K562 (cell line): ENCODE measurements at regions not wholly inside any gene's neighbourhood (a gene's known extent, or its start where the extent isn't known, plus 50 kb on each side); places are given as distances from the start of the nearest gene placed in this dataset.

ENCODE experiments used
- ATAC-seq: fragments of 200-7000 bp; cut with Tn5 transposase; 3 replicates; pipeline ENCODE4 v1.9.1; 2020; ENCODE audit warnings: moderate library complexity
- BruUV-seq: library from RNA; stranded (reverse); fragments of 400-500 nt; replicated peaks from 2 replicates; lab custom pipeline; 2021; lab: Mats Ljungman, UMichigan
- CTCF ChIA-PET: fragments of 300-600 bp; formaldehyde crosslinking; extraction: SDS; loops from one replicate; lab custom pipeline; 2021; ENCODE audit warnings: low intra/inter-chr PET ratio; lab: Yijun Ruan, JAX
- POLR2A ChIA-PET: fragments of 300-600, 350-650 bp; sonication (Branson Sonifier 250); formaldehyde crosslinking; extraction: SDS; loops from one replicate; lab custom pipeline; 2021; ENCODE audit warnings: antibody characterized with exemption, inconsistent platforms; lab: Yijun Ruan, JAX
- DNase-seq, 4 experiments: peaks; one replicate each; pipeline versions ENCODE4 v3.0.0 to v3.0.0-alpha.2; 2011 to 2018; ENCODE audit warnings: low spot score in 3 of 4, mixed read lengths in 3 of 4; ENCODE audit errors: extremely low read depth in 1 of 4
- FAIRE-seq: peaks from 2 replicates; lab custom pipeline; 2011; peaks lifted over from hg19 to GRCh38; lab: Jason Lieb, UNC
- H2AFZ ChIP-seq: 2 replicates; pipeline ENCODE4 v1.6.0; 2011; ENCODE audit warnings: low read depth, low read length, control low read depth, inconsistent platforms
- H3K27ac ChIP-seq: fragments of 200-600 bp; 3 replicates; pipeline ENCODE4 v1.8.0; 2011; ENCODE audit warnings: low read depth, mild to moderate bottlenecking, control low read depth, inconsistent platforms, low read length, moderate library complexity, mixed read lengths; ENCODE audit errors: extremely low read depth
- H3K27me3 ChIP-seq, 2 experiments: fragments of 300-600 bp in 1 of 2; 2 replicates in 1 of 2; 3 replicates in 1 of 2; pipeline versions ENCODE4 v1.6.0 to v1.8.0; 2011; ENCODE audit warnings: inconsistent platforms in 2 of 2, low read length in 2 of 2, mild to moderate bottlenecking in 1 of 2, mixed read lengths in 1 of 2, moderate library complexity in 1 of 2; ENCODE audit not compliant: control insufficient read depth in 2 of 2, insufficient read depth in 2 of 2
- H3K36me3 ChIP-seq: fragments of 300-600 bp; 3 replicates; pipeline ENCODE4 v1.8.0; 2011; ENCODE audit warnings: mild to moderate bottlenecking, low read length, inconsistent platforms; ENCODE audit not compliant: control insufficient read depth, insufficient read depth
- H3K4me1 ChIP-seq, 2 experiments: fragments of 200-600 bp in 1 of 2; replicated peaks in 1 of 2; 2 replicates in 1 of 2; 3 replicates in 1 of 2; pipeline versions ENCODE4 v1.5.1 to v1.8.0; 2011; ENCODE audit warnings: inconsistent platforms in 2 of 2, low read length in 2 of 2, mild to moderate bottlenecking in 1 of 2, mixed read lengths in 1 of 2, moderate library complexity in 1 of 2; ENCODE audit not compliant: control insufficient read depth in 2 of 2, insufficient read depth in 2 of 2
- H3K4me2 ChIP-seq: 2 replicates; pipeline ENCODE4 v1.6.1; 2011; ENCODE audit warnings: low read length, control low read depth, inconsistent platforms, mixed read lengths; ENCODE audit not compliant: insufficient read depth
- H3K4me3 ChIP-seq: fragments of 200-600 bp; sonication (generic), shearing (Covaris generic); 2 replicates; pipeline ENCODE4 v1.5.1; 2016; ENCODE audit warnings: control low read depth, inconsistent platforms
- H3K79me2 ChIP-seq: fragments of 200-600 bp; 3 replicates; pipeline ENCODE4 v1.8.0; 2011; ENCODE audit warnings: low read length, inconsistent platforms; ENCODE audit not compliant: control insufficient read depth, insufficient read depth
- H3K9ac ChIP-seq, 2 experiments: 2 replicates each; pipeline versions ENCODE4 v1.6.0 to v1.6.1; 2011; ENCODE audit warnings: low read depth in 2 of 2, low read length in 2 of 2, control low read depth in 1 of 2, inconsistent platforms in 1 of 2, mild to moderate bottlenecking in 1 of 2, mixed read lengths in 1 of 2; ENCODE audit not compliant: insufficient read depth in 1 of 2
- H3K9me1 ChIP-seq: one replicate; pipeline ENCODE4 v1.6.0; 2011; ENCODE audit warnings: inconsistent platforms, mild to moderate bottlenecking, low read length, moderate library complexity; ENCODE audit not compliant: control insufficient read depth, insufficient read depth
- H3K9me3 ChIP-seq: replicated peaks from 2 replicates; pipeline ENCODE4 v1.5.1; 2011; ENCODE audit warnings: low read depth, low read length, inconsistent platforms; ENCODE audit not compliant: control insufficient read depth, insufficient read depth
- H4K20me1 ChIP-seq: replicated peaks from 2 replicates; pipeline ENCODE4 v1.6.1; 2011; ENCODE audit warnings: low read length, inconsistent platforms, mixed read lengths; ENCODE audit not compliant: control insufficient read depth, insufficient read depth
- CHD2 ChIP-seq: IDR thresholded peaks from 2 replicates; pipeline ENCODE4 v1.6.1; 2011; ENCODE audit warnings: low read depth, low read length
- ELF1 ChIP-seq: fragments of 200-800 bp; sonication (Bioruptor generic); IDR thresholded peaks from 2 replicates; pipeline ENCODE4 v1.6.1; 2016; ENCODE audit warnings: missing genetic modification characterization, missing compliant biosample characterization
- EWSR1 ChIP-seq: fragments of 450-650 bp; IDR thresholded peaks from 2 replicates; pipeline ENCODE4 v1.6.1; 2018; ENCODE audit warnings: borderline replicate concordance, mild to moderate bottlenecking, low read depth, moderate library complexity; ENCODE audit not compliant: partially characterized antibody
- NFATC3 ChIP-seq: fragments of 450-650 bp; IDR thresholded peaks from 2 replicates; pipeline ENCODE4 v1.6.1; 2017; ENCODE audit warnings: mild to moderate bottlenecking
- ZNF778 ChIP-seq: fragments of 450-650 bp; formaldehyde crosslinking; IDR thresholded peaks from 2 replicates; pipeline ENCODE4 v1.4.0; 2020; ENCODE audit warnings: mild to moderate bottlenecking, moderate library complexity
- WGBS: fragments of 100-300 bp; shearing (Covaris generic); methylation state at CpG from one replicate; pipeline ENCODE4 v1.1.6; 2016; ENCODE audit warnings: low coverage, mixed read lengths; ENCODE audit not compliant: insufficient coverage; ENCODE audit errors: missing lambda C conversion rate; 5-methylcytosine and 5-hydroxymethylcytosine counted together
- in situ Hi-C: fragments of 300-500 bp; cut with MboI; formaldehyde crosslinking; loops from 4 replicates; pipeline ENCODE4 v1.15.0; 2018; ENCODE audit warnings: inconsistent platforms, mixed read lengths
- intact Hi-C: fragments of 100-400 bp; cut with micrococcal nuclease; formaldehyde crosslinking; loops from 2 replicates; pipeline ENCODE4 v1.14.2; 2022
- TF ChIP-seq, protein P1 (sequence below): sonication (generic); formaldehyde crosslinking; IDR thresholded peaks from 2 replicates; pipeline ENCODE4 v1.8.1; 2022; ENCODE audit warnings: missing genetic modification reagents
- TF ChIP-seq, protein P2 (sequence below): IDR thresholded peaks from 2 replicates; pipeline ENCODE4 v1.6.1; 2012; ENCODE audit warnings: low read depth, low read length, improper control_type of control experiment, borderline replicate concordance
- TF ChIP-seq, protein P3 (sequence below): fragments of 200-600 bp; sonication (generic); IDR thresholded peaks from one replicate; pipeline ENCODE4 v1.6.1; 2012; ENCODE audit warnings: mild to moderate bottlenecking, low read depth, low read length, inconsistent platforms

DNA sequence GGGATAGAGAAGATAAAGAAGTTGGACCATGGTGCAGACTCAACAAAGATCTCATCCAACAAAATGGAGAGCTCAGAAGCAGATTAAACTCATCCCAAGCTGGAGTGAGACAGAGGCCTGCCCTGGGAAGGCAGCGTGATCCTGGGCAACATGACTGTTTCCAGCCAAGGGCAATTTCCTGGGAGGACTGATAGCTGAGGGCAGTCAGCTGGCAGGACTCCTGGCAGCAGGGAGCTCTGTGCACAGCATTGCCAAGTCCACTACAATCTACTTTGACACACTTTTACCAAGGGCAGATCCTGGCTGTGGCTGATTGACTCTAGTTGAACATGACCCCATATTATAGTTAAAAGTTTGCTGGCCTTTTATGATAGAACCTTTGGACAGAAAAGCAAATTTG lies 357.3 kb upstream of the RASGEF1B start:
- Histone ChIP-seq H3K9me3 (no peaks in the 10 kb centered on the region), H3K27me3 (no peaks in the 10 kb centered on the region), H3K9me1 (no peaks in the 10 kb centered on the region), H3K4me1 (peaks cover 0 to 6% of the 10 kb centered on the region in 2 experiments; a peak in 2 of 5 replicates), H4K20me1 (no peaks in the 10 kb centered on the region), H3K27ac (no peak overlapping the region), H3K4me2 (no peak overlapping the region), H3K79me2 (no peaks in the 10 kb centered on the region), H3K9ac (no peak overlapping the region), H3K4me3 (no peak overlapping the region), H2AFZ (no peak overlapping the region), H3K36me3 (no peaks in the 10 kb centered on the region)
- no TSS peak for BruUV-seq
- CTCF ChIA-PET = no interaction called here
- intact Hi-C loops (loop anchor here (5.0 kb wide), 1 partner anchor 82 kb away; no protein-coding TSS in a partner anchor), in situ Hi-C loops (no loop called here)
- ATAC-seq = no peak
- no peak for DNase-seq
- no peak for FAIRE-seq
- POLR2A ChIA-PET = interaction anchor here (0.7 kb wide), 1 partner anchor 51 kb away, joined by 3 read pairs; no protein-coding TSS in a partner anchor
- 20% methylated on average over 1 of the region's 1 CpG for WGBS
- TF ChIP-seq EWSR1 = no peak
- TF ChIP-seq ELF1 = no peak
- TF ChIP-seq CHD2 = no peak
- TF ChIP-seq, protein P1, sequence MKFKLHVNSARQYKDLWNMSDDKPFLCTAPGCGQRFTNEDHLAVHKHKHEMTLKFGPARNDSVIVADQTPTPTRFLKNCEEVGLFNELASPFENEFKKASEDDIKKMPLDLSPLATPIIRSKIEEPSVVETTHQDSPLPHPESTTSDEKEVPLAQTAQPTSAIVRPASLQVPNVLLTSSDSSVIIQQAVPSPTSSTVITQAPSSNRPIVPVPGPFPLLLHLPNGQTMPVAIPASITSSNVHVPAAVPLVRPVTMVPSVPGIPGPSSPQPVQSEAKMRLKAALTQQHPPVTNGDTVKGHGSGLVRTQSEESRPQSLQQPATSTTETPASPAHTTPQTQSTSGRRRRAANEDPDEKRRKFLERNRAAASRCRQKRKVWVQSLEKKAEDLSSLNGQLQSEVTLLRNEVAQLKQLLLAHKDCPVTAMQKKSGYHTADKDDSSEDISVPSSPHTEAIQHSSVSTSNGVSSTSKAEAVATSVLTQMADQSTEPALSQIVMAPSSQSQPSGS (CRISPR knock-in tag) = no peak
- no peak for TF ChIP-seq NFATC3
- TF ChIP-seq ZNF778 (CRISPR knock-in tag) = no peak
- TF ChIP-seq, protein P2, sequence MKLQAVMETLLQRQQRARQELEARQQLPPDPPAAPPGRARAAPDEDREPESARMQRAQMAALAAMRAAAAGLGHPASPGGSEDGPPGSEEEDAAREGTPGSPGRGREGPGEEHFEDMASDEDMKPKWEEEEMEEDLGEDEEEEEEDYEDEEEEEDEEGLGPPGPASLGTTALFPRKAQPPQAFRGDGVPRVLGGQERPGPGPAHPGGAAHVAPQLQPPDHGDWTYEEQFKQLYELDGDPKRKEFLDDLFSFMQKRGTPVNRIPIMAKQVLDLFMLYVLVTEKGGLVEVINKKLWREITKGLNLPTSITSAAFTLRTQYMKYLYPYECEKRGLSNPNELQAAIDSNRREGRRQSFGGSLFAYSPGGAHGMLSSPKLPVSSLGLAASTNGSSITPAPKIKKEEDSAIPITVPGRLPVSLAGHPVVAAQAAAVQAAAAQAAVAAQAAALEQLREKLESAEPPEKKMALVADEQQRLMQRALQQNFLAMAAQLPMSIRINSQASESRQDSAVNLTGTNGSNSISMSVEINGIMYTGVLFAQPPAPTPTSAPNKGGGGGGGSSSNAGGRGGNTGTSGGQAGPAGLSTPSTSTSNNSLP = no peak
- TF ChIP-seq, protein P3, sequence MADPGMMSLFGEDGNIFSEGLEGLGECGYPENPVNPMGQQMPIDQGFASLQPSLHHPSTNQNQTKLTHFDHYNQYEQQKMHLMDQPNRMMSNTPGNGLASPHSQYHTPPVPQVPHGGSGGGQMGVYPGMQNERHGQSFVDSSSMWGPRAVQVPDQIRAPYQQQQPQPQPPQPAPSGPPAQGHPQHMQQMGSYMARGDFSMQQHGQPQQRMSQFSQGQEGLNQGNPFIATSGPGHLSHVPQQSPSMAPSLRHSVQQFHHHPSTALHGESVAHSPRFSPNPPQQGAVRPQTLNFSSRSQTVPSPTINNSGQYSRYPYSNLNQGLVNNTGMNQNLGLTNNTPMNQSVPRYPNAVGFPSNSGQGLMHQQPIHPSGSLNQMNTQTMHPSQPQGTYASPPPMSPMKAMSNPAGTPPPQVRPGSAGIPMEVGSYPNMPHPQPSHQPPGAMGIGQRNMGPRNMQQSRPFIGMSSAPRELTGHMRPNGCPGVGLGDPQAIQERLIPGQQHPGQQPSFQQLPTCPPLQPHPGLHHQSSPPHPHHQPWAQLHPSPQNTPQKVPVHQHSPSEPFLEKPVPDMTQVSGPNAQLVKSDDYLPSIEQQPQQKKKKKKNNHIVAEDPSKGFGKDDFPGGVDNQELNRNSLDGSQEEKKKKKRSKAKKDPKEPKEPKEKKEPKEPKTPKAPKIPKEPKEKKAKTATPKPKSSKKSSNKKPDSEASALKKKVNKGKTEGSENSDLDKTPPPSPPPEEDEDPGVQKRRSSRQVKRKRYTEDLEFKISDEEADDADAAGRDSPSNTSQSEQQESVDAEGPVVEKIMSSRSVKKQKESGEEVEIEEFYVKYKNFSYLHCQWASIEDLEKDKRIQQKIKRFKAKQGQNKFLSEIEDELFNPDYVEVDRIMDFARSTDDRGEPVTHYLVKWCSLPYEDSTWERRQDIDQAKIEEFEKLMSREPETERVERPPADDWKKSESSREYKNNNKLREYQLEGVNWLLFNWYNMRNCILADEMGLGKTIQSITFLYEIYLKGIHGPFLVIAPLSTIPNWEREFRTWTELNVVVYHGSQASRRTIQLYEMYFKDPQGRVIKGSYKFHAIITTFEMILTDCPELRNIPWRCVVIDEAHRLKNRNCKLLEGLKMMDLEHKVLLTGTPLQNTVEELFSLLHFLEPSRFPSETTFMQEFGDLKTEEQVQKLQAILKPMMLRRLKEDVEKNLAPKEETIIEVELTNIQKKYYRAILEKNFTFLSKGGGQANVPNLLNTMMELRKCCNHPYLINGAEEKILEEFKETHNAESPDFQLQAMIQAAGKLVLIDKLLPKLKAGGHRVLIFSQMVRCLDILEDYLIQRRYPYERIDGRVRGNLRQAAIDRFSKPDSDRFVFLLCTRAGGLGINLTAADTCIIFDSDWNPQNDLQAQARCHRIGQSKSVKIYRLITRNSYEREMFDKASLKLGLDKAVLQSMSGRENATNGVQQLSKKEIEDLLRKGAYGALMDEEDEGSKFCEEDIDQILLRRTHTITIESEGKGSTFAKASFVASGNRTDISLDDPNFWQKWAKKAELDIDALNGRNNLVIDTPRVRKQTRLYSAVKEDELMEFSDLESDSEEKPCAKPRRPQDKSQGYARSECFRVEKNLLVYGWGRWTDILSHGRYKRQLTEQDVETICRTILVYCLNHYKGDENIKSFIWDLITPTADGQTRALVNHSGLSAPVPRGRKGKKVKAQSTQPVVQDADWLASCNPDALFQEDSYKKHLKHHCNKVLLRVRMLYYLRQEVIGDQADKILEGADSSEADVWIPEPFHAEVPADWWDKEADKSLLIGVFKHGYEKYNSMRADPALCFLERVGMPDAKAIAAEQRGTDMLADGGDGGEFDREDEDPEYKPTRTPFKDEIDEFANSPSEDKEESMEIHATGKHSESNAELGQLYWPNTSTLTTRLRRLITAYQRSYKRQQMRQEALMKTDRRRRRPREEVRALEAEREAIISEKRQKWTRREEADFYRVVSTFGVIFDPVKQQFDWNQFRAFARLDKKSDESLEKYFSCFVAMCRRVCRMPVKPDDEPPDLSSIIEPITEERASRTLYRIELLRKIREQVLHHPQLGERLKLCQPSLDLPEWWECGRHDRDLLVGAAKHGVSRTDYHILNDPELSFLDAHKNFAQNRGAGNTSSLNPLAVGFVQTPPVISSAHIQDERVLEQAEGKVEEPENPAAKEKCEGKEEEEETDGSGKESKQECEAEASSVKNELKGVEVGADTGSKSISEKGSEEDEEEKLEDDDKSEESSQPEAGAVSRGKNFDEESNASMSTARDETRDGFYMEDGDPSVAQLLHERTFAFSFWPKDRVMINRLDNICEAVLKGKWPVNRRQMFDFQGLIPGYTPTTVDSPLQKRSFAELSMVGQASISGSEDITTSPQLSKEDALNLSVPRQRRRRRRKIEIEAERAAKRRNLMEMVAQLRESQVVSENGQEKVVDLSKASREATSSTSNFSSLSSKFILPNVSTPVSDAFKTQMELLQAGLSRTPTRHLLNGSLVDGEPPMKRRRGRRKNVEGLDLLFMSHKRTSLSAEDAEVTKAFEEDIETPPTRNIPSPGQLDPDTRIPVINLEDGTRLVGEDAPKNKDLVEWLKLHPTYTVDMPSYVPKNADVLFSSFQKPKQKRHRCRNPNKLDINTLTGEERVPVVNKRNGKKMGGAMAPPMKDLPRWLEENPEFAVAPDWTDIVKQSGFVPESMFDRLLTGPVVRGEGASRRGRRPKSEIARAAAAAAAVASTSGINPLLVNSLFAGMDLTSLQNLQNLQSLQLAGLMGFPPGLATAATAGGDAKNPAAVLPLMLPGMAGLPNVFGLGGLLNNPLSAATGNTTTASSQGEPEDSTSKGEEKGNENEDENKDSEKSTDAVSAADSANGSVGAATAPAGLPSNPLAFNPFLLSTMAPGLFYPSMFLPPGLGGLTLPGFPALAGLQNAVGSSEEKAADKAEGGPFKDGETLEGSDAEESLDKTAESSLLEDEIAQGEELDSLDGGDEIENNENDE = no peak
